ENCODE measurements at regions not wholly inside any gene's neighbourhood (a gene's known extent, or its start where the extent isn't known, plus 50 kb on each side); places are given as distances from the start of the nearest gene placed in this dataset.

- peaks cover 0 to 6% (median 0%) of the 10 kb centered on the region in 4 donors for H3K9me3 ChIP-seq
- H3K4me3 ChIP-seq, result no peak overlapping the region
- no peaks in the 10 kb centered on the region for H3K27me3 ChIP-seq
- DNase-seq, result no peak
- TF ChIP-seq POLR2A (IDR thresholded peaks at IDR 0.05) (no peak), CTCF (IDR thresholded peaks at IDR 0.05) (no peak)
- no peaks in the 10 kb centered on the region for H3K4me1 ChIP-seq
- H3K27ac ChIP-seq, result no peak overlapping the region
- no peaks in the 10 kb centered on the region for H3K36me3 ChIP-seq
Measured at GRCh38 chr2:168380500-168380899, 75.6 kb upstream of the CERS6 start.

GRCh38 chr2:168392024-168392423, 64.0 kb upstream of the CERS6 start:
- H3K27me3 ChIP-seq, result no peaks in the 10 kb centered on the region

GRCh38 chr2:168392797-168393196, 63.3 kb upstream of the CERS6 start:
- Histone ChIP-seq H3K27ac (no peak overlapping the region), H3K4me1 (no peaks in the 10 kb centered on the region), H3K4me3 (no peak overlapping the region), H3K27me3 (no peaks in the 10 kb centered on the region), H3K36me3 (no peaks in the 10 kb centered on the region), H3K9me3 (no peaks in the 10 kb centered on the region)
- TF ChIP-seq POLR2A (IDR thresholded peaks at IDR 0.05) (no peak), CTCF (IDR thresholded peaks at IDR 0.05) (no peak)
- DNase-seq, result no peak

More at GRCh38 chr2:168392024-168392423, 64.0 kb upstream of the CERS6 start:
- Histone ChIP-seq H3K4me3 (no peak overlapping the region), H3K36me3 (no peaks in the 10 kb centered on the region), H3K27ac (no peak overlapping the region), H3K4me1 (no peaks in the 10 kb centered on the region), H3K9me3 (no peaks in the 10 kb centered on the region)
- no peak for DNase-seq
- no peak for TF ChIP-seq CTCF (IDR thresholded peaks at IDR 0.05)
- TF ChIP-seq POLR2A (IDR thresholded peaks at IDR 0.05), result no peak

GRCh38 chr2:168394262-168394661, 61.8 kb upstream of the CERS6 start:
- no peak overlapping the region for H3K27ac ChIP-seq

GRCh38 chr2:168396131-168396530, 59.9 kb upstream of the CERS6 start:
- Histone ChIP-seq H3K36me3 (no peaks in the 10 kb centered on the region), H3K4me3 (no peak overlapping the region), H3K27ac (no peak overlapping the region), H3K27me3 (no peaks in the 10 kb centered on the region), H3K9me3 (no peaks in the 10 kb centered on the region), H3K4me1 (no peaks in the 10 kb centered on the region)
- TF ChIP-seq CTCF (IDR thresholded peaks at IDR 0.05), result no peak
- TF ChIP-seq POLR2A (IDR thresholded peaks at IDR 0.05), result no peak
- DNase-seq, result no peak

More at GRCh38 chr2:168394262-168394661, 61.8 kb upstream of the CERS6 start:
- Histone ChIP-seq H3K4me3 (no peak overlapping the region), H3K4me1 (no peaks in the 10 kb centered on the region), H3K36me3 (no peaks in the 10 kb centered on the region), H3K9me3 (no peaks in the 10 kb centered on the region), H3K27me3 (no peaks in the 10 kb centered on the region)
- no peak for DNase-seq
- TF ChIP-seq CTCF (IDR thresholded peaks at IDR 0.05) (no peak), POLR2A (IDR thresholded peaks at IDR 0.05) (no peak)

GRCh38 chr2:168397629-168398028, 58.4 kb upstream of the CERS6 start:
- Histone ChIP-seq H3K36me3 (no peaks in the 10 kb centered on the region), H3K27ac (no peak overlapping the region), H3K4me3 (no peak overlapping the region), H3K4me1 (no peaks in the 10 kb centered on the region), H3K27me3 (no peaks in the 10 kb centered on the region), H3K9me3 (no peaks in the 10 kb centered on the region)
- TF ChIP-seq CTCF (IDR thresholded peaks at IDR 0.05) (no peak), POLR2A (IDR thresholded peaks at IDR 0.05) (no peak)
- no peak for DNase-seq
